GM21576 (cell line): ENCODE measurements at regions not wholly inside any gene's neighbourhood (a gene's known extent, or its start where the extent isn't known, plus 50 kb on each side); places are given as distances from the start of the nearest gene placed in this dataset.
"Not testable (repeated sequence)": the region's sequence is repeated elsewhere in the genome, so short reads cannot be mapped to it uniquely, and the experiment has no call there.

Source experiments
- ATAC-seq: cut with Tn5 transposase; IDR thresholded peaks from one replicate; pipeline ENCODE4 v1.9.1; 2021; ENCODE audit warnings: mild to moderate bottlenecking, moderate library complexity; ENCODE audit not compliant: unreplicated experiment

GRCh38 chr2:39487398-39488250, 50.5 kb upstream of the MAP4K3 start:
- ATAC-seq: no peak

- no peak for ATAC-seq
These were observed 51.4 kb upstream of the MAP4K3 start for GRCh38 chr2:39488450-39488849.

- ATAC-seq: no peak
These were observed 53.5 kb upstream of the MAP4K3 start for GRCh38 chr2:39490586-39490985.

GRCh38 chr2:39491653-39492052, 54.6 kb upstream of the MAP4K3 start:
- ATAC-seq: peak; percentile 8

GRCh38 chr2:39492095-39492590, 55.1 kb upstream of the MAP4K3 start:
- ATAC-seq: peak; percentile 95

- ATAC-seq: no peak
These were observed 55.6 kb upstream of the MAP4K3 start for GRCh38 chr2:39492716-39493115.

- peak; percentile 46 for ATAC-seq
These were observed 57.7 kb upstream of the MAP4K3 start for GRCh38 chr2:39494784-39495251.

GRCh38 chr2:39497082-39497801, 60.2 kb upstream of the MAP4K3 start:
- ATAC-seq: no peak

- ATAC-seq: not testable (repeated sequence)
These were observed 61.1 kb upstream of the MAP4K3 start for GRCh38 chr2:39498176-39498575.

GRCh38 chr2:39498786-39499185, 61.7 kb upstream of the MAP4K3 start:
- ATAC-seq: no peak

GRCh38 chr2:39499336-39499735, 62.3 kb upstream of the MAP4K3 start:
- no peak for ATAC-seq

GRCh38 chr2:39501412-39501811, 64.3 kb upstream of the MAP4K3 start:
- no peak for ATAC-seq

- no peak for ATAC-seq
These were observed 66.2 kb upstream of the MAP4K3 start for GRCh38 chr2:39503277-39503676.

- ATAC-seq: no peak
These were observed 67.8 kb upstream of the MAP4K3 start for GRCh38 chr2:39504790-39505335.

- ATAC-seq: no peak
These were observed 69.1 kb upstream of the MAP4K3 start for GRCh38 chr2:39506215-39506614.

GRCh38 chr2:39508198-39508597, 71.1 kb upstream of the MAP4K3 start:
- ATAC-seq: no peak

- ATAC-seq: no peak
These were observed 73.1 kb upstream of the MAP4K3 start for GRCh38 chr2:39510140-39510539.

GRCh38 chr2:39511219-39511604, 74.1 kb upstream of the MAP4K3 start:
- ATAC-seq: no peak

- ATAC-seq: no peak
These were observed 74.7 kb upstream of the MAP4K3 start for GRCh38 chr2:39511605-39512433.

GRCh38 chr2:39512434-39512935, 75.4 kb upstream of the MAP4K3 start:
- no peak for ATAC-seq

GRCh38 chr2:39512941-39513340, 75.9 kb upstream of the MAP4K3 start:
- ATAC-seq: no peak
